ENCODE measurements at regions not wholly inside any gene's neighbourhood (a gene's known extent, or its start where the extent isn't known, plus 50 kb on each side); places are given as distances from the start of the nearest gene placed in this dataset.
"Not testable (repeated sequence)": the region's sequence is repeated elsewhere in the genome, so short reads cannot be mapped to it uniquely, and the experiment has no call there.

- DNase-seq (ENCODE audit: low read depth), result no peak
These were observed 720.6 kb downstream of the TAF11L14 start for GRCh38 chr5:18354828-18355227.

GRCh38 chr5:18357486-18357885 lies 723.2 kb downstream of the TAF11L14 start:
- DNase-seq (ENCODE audit: low read depth), result no peak

GRCh38 chr5:18366234-18366633 lies 732.0 kb downstream of the TAF11L14 start:
- no peak for DNase-seq (ENCODE audit: low read depth)

DNA sequence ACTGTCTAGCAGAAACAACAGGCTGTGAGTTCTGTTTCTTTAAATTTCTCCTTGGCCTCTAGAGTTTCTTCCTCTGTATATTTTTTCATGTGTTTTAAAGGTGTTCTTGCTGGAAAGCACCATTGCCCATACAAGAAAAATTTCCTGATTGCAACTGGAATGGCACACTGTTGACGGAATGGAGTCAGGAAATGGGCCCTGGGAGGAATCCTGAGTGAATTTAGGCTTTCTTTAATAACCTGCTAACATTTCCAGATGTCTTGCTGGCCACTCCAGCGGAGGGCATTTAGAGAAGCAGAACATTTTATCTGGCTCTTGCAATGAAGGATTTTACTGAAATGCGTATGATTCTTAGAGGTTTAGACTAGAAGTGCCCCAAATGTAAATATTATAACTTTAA lies 736.3 kb downstream of the TAF11L14 start:
- DNase-seq (ENCODE audit: low read depth), result no peak

DNA sequence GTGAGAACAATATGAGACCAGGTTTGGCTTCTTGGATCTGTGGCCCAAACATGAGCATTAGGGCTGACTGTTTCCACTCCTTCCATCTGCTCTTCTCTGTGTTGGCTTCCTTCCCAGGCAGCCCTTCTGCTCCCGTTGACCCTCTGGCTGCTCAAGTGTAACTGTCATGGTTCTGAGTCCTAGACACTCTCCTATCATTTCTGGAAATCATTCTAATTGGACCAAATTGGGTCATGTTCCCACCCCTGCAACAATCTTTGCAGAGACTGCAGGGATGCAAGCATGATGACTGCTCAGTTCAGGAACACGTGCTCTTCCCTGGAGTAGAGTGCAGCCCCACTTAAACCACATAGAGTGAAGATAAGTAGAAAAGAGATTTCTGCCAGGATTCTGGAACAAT lies 741.4 kb downstream of the TAF11L14 start:
- DNase-seq (ENCODE audit: low read depth), result no peak

DNA sequence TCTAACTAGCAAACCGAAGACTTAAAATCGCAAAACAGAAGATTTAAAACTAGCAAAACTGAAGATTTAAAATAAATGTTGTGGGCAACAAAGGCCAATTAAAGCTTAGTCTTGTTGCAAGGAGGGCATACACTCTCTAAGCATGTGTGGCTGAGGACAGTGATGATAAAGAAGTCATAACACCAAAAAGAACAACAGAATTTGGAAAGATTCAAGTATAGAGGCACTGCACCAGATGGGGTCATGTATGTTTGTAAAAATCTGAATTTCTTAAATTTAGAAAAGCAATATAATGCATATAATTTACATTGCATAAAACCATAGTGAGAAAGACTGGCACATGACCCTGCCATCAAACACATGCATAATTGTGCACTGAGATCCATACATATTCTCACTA lies 743.8 kb downstream of the TAF11L14 start:
- DNase-seq (ENCODE audit: low read depth), result no peak

- no peak for DNase-seq (ENCODE audit: low read depth)
These were observed 744.9 kb downstream of the TAF11L14 start for GRCh38 chr5:18379189-18379588.

DNA sequence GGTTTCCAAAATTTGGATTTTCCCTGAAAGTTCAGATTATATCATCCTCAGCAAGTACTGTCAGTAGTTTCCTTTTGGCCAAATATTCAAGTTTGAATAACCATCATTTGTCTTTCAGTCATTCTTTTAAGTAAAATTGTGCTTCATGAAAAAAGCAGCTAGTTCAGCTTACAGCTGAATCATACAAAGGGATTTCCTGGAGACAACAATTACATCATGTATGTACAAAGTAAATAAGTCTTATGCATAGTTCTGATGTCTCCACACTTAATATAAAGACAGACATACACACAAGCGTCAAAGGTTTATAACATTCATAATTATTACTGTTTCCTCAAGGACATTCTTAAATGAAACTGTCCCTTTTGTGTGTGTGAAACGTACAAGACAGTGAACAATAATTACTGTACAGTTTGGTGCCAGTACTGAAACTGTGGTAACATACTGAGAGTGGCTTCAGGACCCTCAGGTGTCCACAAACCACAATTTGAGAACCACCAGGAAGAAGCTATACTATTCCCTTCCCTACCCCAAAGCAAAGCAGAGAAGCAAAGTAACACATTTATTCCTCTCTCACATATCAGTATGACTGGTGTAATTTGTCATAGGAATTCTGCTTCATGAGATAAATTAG lies 746.6 kb downstream of the TAF11L14 start:
- DNase-seq (ENCODE audit: low read depth), result no peak

- peak; percentile 7 for DNase-seq (ENCODE audit: low read depth)
These were observed 759.5 kb downstream of the TAF11L14 start for GRCh38 chr5:18393565-18394442.

- no peak for DNase-seq (ENCODE audit: low read depth)
These were observed 760.2 kb downstream of the TAF11L14 start for GRCh38 chr5:18394443-18394804.

DNA sequence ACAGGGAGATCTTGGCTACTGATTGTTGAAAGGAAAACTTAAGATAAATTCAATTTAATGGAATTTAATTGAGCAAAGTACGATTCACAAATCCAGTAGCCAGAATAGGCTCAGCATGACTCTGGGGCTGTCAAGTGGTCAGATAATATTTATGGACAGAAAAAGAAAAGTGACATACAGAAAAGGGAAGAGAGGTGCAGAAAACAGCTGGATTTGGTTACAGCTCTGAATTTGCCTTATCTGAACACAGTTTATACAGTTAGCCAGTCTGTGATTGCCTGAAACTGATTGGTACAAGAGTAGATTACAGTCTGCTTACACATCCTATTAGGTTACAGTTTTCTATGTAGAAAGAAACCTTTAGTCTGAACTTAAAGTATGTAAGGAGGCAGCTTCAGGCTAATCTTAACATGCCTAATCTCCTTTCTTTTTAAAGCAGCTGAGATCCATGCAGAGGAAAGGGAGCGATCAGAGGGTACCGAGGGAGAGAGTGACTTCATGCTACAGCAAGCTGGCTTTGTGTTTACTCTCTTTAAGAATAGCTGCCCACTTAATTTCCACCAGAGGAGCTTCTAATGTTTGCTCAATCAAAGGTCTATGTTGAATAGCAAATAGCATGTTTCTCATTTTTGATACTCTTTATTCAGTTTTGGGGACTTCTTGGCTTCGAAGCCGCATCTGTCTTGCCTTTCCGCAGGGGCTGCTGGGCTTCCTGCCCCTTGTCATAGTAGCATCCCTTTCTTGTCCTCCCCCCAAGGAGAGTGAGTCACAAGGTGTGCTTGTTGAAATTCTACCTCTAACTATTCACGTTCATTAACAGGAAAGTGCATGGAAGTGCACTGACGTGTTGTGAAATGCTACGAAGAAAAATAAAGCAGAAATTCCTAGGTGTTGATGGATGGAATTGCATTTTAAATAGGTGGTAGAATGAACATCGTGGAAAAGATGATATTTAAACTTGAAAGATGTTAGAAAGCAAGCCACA lies 761.2 kb downstream of the TAF11L14 start:
- DNase-seq (ENCODE audit: low read depth), result no peak

DNA sequence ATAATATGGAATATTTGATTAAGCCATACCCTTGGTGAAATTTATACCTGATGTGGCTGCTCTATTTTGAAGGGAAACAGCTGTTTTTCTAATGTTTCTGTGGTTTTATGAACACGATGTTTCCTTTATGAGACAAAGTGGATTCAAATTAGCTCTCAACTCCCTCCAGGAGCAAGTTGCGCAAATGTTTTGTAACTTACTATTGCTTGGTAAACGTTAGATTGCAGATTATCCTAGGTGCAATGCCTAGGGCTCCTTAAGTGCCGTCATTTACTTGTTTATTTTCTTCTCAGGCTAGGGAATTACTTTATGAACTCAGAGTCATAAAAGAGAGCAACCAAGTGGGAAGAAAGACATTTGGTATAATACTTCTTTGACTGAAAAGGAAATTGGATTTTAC lies 763.1 kb downstream of the TAF11L14 start:
- DNase-seq (ENCODE audit: low read depth), result no peak

GRCh38 chr5:18397891-18398290 lies 763.6 kb downstream of the TAF11L14 start:
- no peak for DNase-seq (ENCODE audit: low read depth)

GRCh38 chr5:18399461-18400327 lies 765.4 kb downstream of the TAF11L14 start:
- DNase-seq (ENCODE audit: low read depth), result not testable (repeated sequence)

- DNase-seq (ENCODE audit: low read depth), result no peak
These were observed 768.9 kb downstream of the TAF11L14 start for GRCh38 chr5:18403141-18403540.

DNA sequence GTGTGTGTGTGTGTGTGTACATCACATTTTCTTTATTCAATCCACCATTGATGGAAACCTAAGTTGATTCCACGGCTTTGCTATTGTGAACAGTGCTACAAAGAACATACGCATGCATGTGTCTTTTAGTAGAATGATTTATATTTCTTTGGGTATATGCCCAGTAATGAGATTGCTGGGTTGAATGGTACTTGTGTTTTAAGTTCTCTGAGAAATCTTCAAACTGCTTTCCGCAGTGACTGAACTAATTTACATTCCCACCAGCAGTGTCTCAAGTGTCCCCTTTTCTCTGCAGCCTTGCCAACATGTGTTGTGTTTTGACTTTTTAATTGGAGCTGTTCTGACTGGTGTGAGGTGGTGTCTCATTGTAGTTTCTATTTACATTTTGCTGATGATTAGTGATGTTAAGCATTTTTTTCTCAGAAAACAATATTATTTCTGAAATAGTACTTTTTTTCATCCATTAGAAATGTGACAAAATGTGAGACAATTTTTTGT lies 769.7 kb downstream of the TAF11L14 start:
- DNase-seq (ENCODE audit: low read depth), result no peak

GRCh38 chr5:18420711-18421110 lies 786.5 kb downstream of the TAF11L14 start:
- DNase-seq (ENCODE audit: low read depth), result no peak

- no peak for DNase-seq (ENCODE audit: low read depth)
These were observed 799.1 kb downstream of the TAF11L14 start for GRCh38 chr5:18433336-18433735.

DNA sequence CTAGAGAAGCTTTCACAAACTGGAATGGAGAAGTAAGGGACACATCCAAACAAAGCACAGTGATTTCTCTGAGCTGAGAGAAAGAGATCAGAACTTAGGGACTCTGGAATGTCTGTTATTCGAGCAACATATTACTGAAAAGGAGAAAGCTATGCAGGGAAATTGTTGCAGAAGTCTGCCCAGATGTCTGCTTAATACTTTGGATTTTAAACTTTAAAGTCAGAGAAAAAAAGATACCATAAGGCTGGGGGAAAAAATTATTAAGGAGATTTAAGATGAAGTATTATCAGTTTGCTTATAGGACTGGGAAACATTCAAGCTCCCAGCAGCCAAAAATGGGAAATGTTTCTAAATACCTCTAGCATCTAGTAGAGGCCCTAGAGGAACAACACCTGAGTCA lies 803.9 kb downstream of the TAF11L14 start:
- no peak for DNase-seq (ENCODE audit: low read depth)

- no peak for DNase-seq (ENCODE audit: low read depth)
These were observed 821.3 kb downstream of the TAF11L14 start for GRCh38 chr5:18455521-18455920.

- no peak for DNase-seq (ENCODE audit: low read depth)
These were observed 823.0 kb downstream of the TAF11L14 start for GRCh38 chr5:18457255-18457654.

All from activated T-helper 9 cell treated with anti-CD3 and anti-CD28 coated beads, Interleukin-2, amount 50 U/mL, for 16 hours (primary cell).